ENCODE measurements at regions not wholly inside any gene's neighbourhood (a gene's known extent, or its start where the extent isn't known, plus 50 kb on each side); places are given as distances from the start of the nearest gene placed in this dataset.

DNA sequence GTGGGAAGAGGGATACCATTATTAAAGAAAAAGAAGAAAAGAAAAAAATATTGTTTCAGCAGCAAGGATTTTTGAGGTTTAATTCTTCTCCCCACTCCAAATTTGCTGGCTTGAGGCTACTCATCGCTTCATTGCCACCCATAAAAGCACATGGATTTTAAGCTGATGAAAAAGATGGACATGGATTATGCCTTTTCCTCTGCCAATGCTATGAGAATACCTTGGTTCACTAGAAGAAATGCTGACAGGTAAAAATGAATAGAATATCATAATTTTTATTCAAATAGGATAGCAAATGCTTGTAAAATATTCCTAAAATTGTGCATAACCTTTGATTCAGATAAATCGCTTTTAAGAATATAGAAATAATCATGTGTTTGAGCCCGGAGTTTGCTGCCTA is 289.7 kb upstream of the DPYD start:
- DNase-seq (ENCODE audit: low read depth in 1 of 2, low spot score in 1 of 2): no peak
- in situ Hi-C loops (cut with HindIII; ENCODE audit: low pct_unique_long_range_greater_than_20kb, low sequenced_read_pairs): no loop called here
- TF ChIP-seq JUND (IDR thresholded peaks at IDR 0.05; ENCODE audit: low read depth): no peak

DNA sequence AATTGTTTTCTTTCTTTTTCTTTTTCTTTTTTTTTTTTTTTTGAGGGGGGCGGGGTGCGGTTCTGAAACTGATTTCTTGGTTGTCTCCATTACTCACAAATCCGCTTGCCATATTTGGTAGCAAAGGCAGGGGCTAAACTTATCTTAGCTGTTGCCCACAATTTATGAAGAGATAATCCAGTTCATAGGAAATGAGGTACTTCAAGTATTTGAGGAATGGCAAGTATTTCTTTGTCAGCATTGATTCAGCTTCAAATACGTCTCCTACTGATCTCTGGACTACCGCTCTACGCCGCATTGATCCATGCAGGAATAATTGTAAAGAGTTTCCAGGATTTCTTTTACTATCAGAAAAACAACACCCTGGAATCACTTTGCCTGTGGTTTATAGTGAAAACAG is 289.2 kb upstream of the DPYD start:
- no peak for TF ChIP-seq JUND (IDR thresholded peaks at IDR 0.05; ENCODE audit: low read depth)
- in situ Hi-C loops (cut with HindIII; ENCODE audit: low pct_unique_long_range_greater_than_20kb, low sequenced_read_pairs): no loop called here
- DNase-seq (ENCODE audit: low read depth in 1 of 2, low spot score in 1 of 2): no peak

DNA sequence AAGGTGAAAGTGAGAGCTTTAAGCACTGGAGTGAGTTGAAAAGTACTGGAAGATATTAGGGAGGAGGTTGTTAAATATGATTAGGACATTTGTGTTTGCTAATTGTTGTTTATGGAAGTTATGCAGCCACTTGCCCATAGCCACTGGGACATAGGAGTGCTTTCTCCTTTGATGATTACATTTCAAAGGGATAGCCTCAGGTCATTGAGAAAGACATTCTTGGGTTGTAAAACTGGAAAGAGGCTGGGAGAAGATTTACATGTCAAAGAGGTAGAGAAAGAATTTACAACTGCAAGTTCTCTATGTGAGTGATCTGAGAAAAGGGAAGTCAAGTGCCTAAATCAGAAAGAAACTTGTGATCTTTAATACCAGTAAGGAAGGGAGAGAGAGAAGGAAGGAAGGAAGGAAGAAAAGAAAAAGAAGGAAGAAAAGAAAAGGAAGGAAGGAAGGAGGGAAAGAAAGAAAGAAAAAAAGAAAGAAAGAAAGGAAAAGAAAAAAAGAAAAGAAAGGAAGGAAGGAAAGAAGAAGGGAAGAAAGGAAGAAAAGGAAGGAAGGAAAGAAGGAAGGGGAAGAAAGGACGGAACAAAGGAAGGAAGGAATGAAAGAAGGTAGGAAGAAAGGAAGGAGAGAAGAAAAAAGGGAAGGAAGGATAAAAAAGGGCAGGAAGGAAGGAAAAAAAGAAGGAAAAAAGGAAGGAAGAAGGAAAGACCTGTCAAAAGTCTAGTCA is 284.6 kb upstream of the DPYD start:
- in situ Hi-C loops (cut with HindIII; ENCODE audit: low pct_unique_long_range_greater_than_20kb, low sequenced_read_pairs): no loop called here
- DNase-seq (ENCODE audit: low read depth in 1 of 2, low spot score in 1 of 2): no peak
- TF ChIP-seq JUND (IDR thresholded peaks at IDR 0.05; ENCODE audit: low read depth): no peak

DNA sequence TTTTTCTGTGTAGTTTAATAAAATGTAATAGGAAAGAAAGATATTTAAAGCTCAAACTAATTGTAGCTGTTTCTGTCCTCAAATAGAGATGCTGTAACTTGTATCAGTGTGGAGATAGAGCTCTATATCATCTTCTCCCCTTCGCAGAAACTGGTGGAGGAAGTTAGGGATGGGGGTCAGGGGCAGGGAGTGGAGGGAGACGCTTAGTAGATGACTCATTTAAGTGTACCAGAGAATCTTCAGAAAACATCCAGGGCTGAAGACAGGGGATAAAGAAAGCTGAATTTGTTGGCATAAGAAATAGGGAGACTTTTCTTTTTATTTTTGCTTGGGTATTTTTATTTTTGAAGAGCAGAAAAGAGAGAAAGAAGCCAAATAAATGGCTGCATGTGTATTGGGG is 282.6 kb upstream of the DPYD start:
- in situ Hi-C loops (cut with HindIII; ENCODE audit: low pct_unique_long_range_greater_than_20kb, low sequenced_read_pairs): no loop called here
- TF ChIP-seq JUND (IDR thresholded peaks at IDR 0.05; ENCODE audit: low read depth): no peak
- DNase-seq (ENCODE audit: low read depth in 1 of 2, low spot score in 1 of 2): no peak

DNA sequence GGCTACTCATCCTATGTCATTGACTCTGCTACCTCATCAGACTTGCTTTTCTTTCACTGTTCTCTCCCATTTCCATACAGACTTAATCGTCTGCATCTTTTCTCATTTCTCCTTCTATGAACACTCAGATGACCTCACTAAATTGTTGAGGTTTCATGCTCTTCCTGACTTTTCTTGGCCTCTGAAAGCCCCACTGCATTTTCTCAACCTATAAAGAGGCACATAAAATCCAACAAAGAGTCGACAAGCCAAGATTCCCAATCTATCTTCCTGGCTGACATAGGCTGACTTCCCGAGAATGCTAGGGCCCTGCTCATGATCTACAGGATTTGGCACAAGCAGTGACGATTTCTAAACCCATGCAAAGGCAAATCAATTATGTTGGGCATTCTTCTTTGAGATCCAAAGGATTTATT is 280.8 kb upstream of the DPYD start:
- in situ Hi-C loops (cut with HindIII; ENCODE audit: low pct_unique_long_range_greater_than_20kb, low sequenced_read_pairs): no loop called here
- no peak for DNase-seq (ENCODE audit: low read depth in 1 of 2, low spot score in 1 of 2)
- no peak for TF ChIP-seq JUND (IDR thresholded peaks at IDR 0.05; ENCODE audit: low read depth)

DNA sequence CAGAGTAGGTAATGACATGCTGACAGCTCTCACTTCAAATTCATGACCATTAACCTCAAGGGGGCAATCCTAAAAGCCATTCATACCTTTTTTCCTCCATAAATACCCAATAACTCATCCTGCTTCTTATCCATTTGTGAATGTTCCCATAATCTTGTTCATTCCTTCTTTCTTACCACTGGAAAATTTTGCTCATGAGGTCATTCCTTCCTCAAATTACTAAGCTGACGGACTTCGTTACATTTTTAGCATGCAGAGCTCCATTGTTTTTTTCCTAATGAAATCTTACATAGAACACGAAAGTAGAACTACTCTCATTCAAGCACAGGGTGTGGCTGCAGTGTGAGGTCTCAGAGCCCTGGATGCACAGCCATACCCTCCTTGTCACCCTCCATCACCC is 276.5 kb upstream of the DPYD start:
- DNase-seq (ENCODE audit: low read depth in 1 of 2, low spot score in 1 of 2): no peak
- in situ Hi-C loops (cut with HindIII; ENCODE audit: low pct_unique_long_range_greater_than_20kb, low sequenced_read_pairs): no loop called here
- TF ChIP-seq JUND (IDR thresholded peaks at IDR 0.05; ENCODE audit: low read depth): no peak

DNA sequence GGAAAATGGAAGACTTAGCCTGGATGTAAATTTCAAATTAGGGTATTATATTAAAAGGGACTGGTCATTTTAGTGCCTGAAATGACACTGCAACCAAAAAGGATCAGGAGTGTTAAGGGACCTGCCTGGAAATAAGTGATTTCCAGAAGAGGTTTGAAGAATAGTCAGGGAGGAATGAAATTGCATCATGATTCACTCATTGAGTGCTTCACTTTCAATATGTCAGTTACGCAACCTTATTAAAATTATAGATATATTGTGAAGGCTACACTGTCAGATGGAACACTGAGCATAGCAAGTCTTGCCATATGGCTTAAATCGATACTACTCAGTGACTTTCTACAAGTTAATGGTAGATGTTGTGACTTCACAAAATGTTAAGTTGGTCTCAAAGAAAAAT is 275.2 kb upstream of the DPYD start:
- TF ChIP-seq JUND (IDR thresholded peaks at IDR 0.05; ENCODE audit: low read depth): no peak
- in situ Hi-C loops (cut with HindIII; ENCODE audit: low pct_unique_long_range_greater_than_20kb, low sequenced_read_pairs): no loop called here
- DNase-seq (ENCODE audit: low read depth in 1 of 2, low spot score in 1 of 2): no peak

DNA sequence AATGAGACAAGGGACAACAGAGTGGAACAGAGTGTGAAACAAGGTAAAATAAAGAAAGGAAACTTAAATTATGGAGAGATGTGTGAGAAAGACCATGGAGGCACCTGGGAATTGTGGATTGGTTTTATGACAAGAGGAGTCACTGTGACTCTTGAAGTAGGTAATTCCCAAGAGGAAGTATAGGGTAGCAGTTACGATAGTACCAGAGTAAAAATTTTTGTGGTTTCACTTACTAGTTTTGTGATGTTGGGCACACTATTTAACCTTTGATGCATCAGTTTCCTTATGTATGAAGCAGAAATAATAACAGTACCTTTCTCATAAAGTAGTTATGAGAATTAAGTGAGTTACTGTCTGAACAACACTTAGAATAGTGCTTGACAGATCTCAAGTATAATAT is 267.9 kb upstream of the DPYD start:
- no peak for TF ChIP-seq JUND (IDR thresholded peaks at IDR 0.05; ENCODE audit: low read depth)
- no peak for DNase-seq (ENCODE audit: low read depth in 1 of 2, low spot score in 1 of 2)
- in situ Hi-C loops (cut with HindIII; ENCODE audit: low pct_unique_long_range_greater_than_20kb, low sequenced_read_pairs): no loop called here

DNA sequence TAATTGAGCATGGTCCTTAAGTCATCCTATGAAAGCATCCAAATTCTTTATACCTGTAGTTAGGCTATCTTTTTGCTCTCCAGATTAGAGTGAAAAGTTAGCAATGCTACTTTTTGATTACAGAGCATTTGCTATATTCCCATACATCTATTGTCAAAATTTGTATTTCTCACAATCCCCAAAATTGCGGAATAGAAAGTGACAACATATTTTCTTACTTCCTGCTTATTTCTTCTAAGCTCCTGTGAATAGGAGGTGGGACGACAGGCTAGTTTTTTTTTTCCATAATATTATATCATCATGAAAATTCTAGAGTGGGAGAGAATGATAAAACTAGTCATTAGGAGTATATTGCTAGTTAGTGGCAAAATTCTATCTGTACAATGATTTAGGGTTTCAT is 264.0 kb upstream of the DPYD start:
- in situ Hi-C loops (cut with HindIII; ENCODE audit: low pct_unique_long_range_greater_than_20kb, low sequenced_read_pairs): no loop called here
- TF ChIP-seq JUND (IDR thresholded peaks at IDR 0.05; ENCODE audit: low read depth): no peak
- DNase-seq (ENCODE audit: low read depth in 1 of 2, low spot score in 1 of 2): no peak

DNA sequence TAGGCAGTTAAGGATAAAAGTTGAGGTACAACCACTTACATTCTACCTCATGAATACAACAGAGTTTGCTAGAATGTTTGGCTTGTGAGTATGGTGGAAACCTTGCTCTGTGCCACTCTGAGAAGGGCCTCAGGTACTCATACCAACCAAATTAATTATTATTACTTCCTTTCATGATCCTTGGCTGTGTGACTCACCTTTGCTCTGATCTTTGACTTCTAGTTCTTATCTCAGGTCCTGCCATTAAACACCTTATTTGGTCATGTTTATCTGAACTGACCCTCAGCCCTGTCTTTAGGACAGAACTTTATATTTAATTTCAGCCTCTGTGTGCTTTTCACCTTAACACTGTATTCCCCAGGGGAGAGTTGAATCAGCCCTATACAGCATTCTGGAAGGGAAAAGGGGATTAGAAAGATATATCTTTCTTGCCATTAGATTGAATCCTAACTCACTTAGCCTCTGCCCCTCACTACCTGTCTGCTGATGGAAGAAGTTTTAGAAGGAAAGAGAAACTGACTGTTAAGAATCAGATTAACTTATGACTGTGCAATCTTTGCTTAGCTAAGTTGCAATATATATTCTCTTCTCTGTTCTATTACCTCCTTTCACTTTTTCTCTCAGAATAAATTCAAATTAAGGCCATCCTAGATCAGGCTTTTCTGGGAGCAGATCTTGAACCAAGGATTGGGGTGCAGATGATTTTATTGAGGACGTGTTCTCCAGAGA is 260.4 kb upstream of the DPYD start:
- in situ Hi-C loops (cut with HindIII; ENCODE audit: low pct_unique_long_range_greater_than_20kb, low sequenced_read_pairs): no loop called here
- TF ChIP-seq JUND (IDR thresholded peaks at IDR 0.05; ENCODE audit: low read depth): no peak
- no peak for DNase-seq (ENCODE audit: low read depth in 1 of 2, low spot score in 1 of 2)

DNA sequence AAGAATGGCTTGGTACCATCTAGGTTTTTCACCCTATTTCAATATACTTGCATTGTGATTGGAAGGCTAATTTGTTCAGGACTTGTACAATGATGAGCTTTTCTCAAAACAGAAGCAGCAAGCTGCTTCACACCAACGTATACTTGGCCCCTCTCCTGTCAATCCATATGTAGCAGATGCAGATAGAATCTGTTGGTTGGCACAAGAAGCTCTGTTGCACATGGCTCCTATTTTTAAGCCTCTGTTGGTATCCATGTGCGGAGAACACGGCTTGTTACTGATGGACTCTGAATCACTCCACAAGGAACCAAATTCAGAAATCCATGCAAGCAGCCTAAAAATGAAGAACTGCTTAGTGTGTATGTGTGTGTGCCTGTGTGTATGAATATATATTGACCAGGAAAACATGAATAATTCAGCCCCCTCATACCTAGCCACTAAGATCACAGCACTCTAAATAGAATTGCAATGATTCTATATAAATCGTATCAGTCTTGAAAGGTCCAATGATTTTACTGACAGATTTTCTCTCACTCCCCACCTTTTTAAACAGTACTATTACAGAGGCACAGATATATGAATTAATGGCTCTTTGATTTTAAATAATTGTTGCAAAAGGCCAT is 258.4 kb upstream of the DPYD start:
- TF ChIP-seq JUND (IDR thresholded peaks at IDR 0.05; ENCODE audit: low read depth): no peak
- DNase-seq (ENCODE audit: low read depth in 1 of 2, low spot score in 1 of 2): no peak
- in situ Hi-C loops (cut with HindIII; ENCODE audit: low pct_unique_long_range_greater_than_20kb, low sequenced_read_pairs): no loop called here

DNA sequence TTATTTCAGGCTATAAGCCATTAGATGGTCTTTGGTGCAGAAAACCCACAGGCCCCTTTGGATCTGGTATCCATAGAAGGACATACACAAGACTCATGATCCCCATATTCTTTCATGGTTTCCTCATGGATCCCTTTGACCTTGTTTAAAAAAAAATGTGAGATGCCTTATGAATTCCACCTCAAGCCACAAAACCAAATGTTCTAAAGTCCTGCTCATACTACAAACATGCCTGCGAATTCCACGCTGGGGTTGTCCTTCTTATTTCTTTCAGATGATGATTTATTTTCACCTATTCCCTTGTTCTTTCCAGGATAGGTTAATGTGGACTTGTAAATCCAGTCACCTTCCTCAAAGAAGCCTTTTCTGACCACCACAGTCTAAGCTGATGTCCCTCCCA is 256.9 kb upstream of the DPYD start:
- DNase-seq (ENCODE audit: low read depth in 1 of 2, low spot score in 1 of 2): no peak
- TF ChIP-seq JUND (IDR thresholded peaks at IDR 0.05; ENCODE audit: low read depth): no peak
- in situ Hi-C loops (cut with HindIII; ENCODE audit: low pct_unique_long_range_greater_than_20kb, low sequenced_read_pairs): no loop called here

DNA sequence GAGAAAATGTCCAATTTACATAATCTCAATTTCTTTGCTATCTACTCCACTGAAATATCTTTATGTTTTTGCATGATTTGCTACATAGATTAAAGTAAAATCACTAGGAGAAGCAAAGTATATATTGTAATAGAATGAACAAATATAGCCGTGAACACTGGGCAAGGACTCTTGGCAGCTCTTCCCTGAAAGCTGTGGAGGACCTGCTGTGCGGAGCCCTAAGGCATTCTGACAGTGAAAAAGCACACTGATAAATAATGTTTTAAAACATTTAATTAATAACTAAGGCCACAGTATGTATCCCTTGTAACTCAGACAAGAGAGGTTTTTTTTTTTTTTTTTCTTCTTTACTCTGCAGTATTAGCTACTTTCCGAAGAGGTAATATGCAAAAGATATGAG is 256.1 kb upstream of the DPYD start:
- DNase-seq (ENCODE audit: low read depth in 1 of 2, low spot score in 1 of 2): no peak
- in situ Hi-C loops (cut with HindIII; ENCODE audit: low pct_unique_long_range_greater_than_20kb, low sequenced_read_pairs): no loop called here
- no peak for TF ChIP-seq JUND (IDR thresholded peaks at IDR 0.05; ENCODE audit: low read depth)

Data from T47D (cell line).